ENCODE measurements at regions not wholly inside any gene's neighbourhood (a gene's known extent, or its start where the extent isn't known, plus 50 kb on each side); places are given as distances from the start of the nearest gene placed in this dataset.
A peak's percentile ranks its signal among the peaks of the same experiment; 100 is the strongest.
"Not testable (repeated sequence)": the region's sequence is repeated elsewhere in the genome, so short reads cannot be mapped to it uniquely, and the experiment has no call there.

- DNase-seq = no peak
Measured at GRCh38 chr6:169000022-169000421, 253.6 kb downstream of the THBS2 start.

- DNase-seq = no peak
Measured at GRCh38 chr6:168999392-168999791, 254.3 kb downstream of the THBS2 start.

- no peak for DNase-seq
Measured at GRCh38 chr6:168996356-168996625, 257.4 kb downstream of the THBS2 start.

- no peak for DNase-seq
Measured at GRCh38 chr6:168995526-168996355, 257.9 kb downstream of the THBS2 start.

- DNase-seq = no peak
Measured at GRCh38 chr6:168994956-168995355, 258.7 kb downstream of the THBS2 start.

- DNase-seq = no peak
Measured at GRCh38 chr6:168992446-168993144, 261.1 kb downstream of the THBS2 start.

GRCh38 chr6:168991695-168992094 is 262.0 kb downstream of the THBS2 start:
- not testable (repeated sequence) for DNase-seq

GRCh38 chr6:168990019-168990751 is 263.5 kb downstream of the THBS2 start:
- DNase-seq = no peak

GRCh38 chr6:168989421-168989820 is 264.2 kb downstream of the THBS2 start:
- no peak for DNase-seq

- DNase-seq = no peak
Measured at GRCh38 chr6:168988801-168989200, 264.8 kb downstream of the THBS2 start.

- DNase-seq = no peak
Measured at GRCh38 chr6:168988280-168988679, 265.4 kb downstream of the THBS2 start.

GRCh38 chr6:168985705-168986104 is 267.9 kb downstream of the THBS2 start:
- peak; percentile 14 for DNase-seq

- DNase-seq = no peak
Measured at GRCh38 chr6:168983925-168984324, 269.7 kb downstream of the THBS2 start.

GRCh38 chr6:168981187-168981586 is 272.5 kb downstream of the THBS2 start:
- no peak for DNase-seq

- DNase-seq = no peak
Measured at GRCh38 chr6:168979254-168979653, 274.4 kb downstream of the THBS2 start.

- no peak for DNase-seq
Measured at GRCh38 chr6:168972128-168972527, 281.5 kb downstream of the THBS2 start.

- no peak for DNase-seq
Measured at GRCh38 chr6:168971549-168971948, 282.1 kb downstream of the THBS2 start.

- no peak for DNase-seq
Measured at GRCh38 chr6:168968801-168969200, 284.8 kb downstream of the THBS2 start.

- peak; percentile 96 for DNase-seq
Measured at GRCh38 chr6:168968228-168968627, 285.4 kb downstream of the THBS2 start.

- no peak for DNase-seq
Measured at GRCh38 chr6:168967281-168967925, 286.2 kb downstream of the THBS2 start.

GRCh38 chr6:168964138-168964835 is 289.4 kb downstream of the THBS2 start:
- DNase-seq = no peak

GRCh38 chr6:168962886-168963285 is 290.8 kb downstream of the THBS2 start:
- DNase-seq = no peak

GRCh38 chr6:168961264-168961656 is 292.4 kb downstream of the THBS2 start:
- no peak for DNase-seq

All from NCI-H2029 (cell line).